Endothelial cell of umbilical vein (primary cell): ENCODE measurements at regions not wholly inside any gene's neighbourhood (a gene's known extent, or its start where the extent isn't known, plus 50 kb on each side); places are given as distances from the start of the nearest gene placed in this dataset.

ENCODE experiments used
- FOS ChIP-seq: IDR thresholded peaks from 2 replicates; pipeline ENCODE4 v1.6.1; 2011; ENCODE audit warnings: mild to moderate bottlenecking, low read length, moderate library complexity, borderline replicate concordance; ENCODE audit not compliant: insufficient read depth
- MYC ChIP-seq: IDR thresholded peaks from one replicate; pipeline ENCODE4 v1.6.1; 2011; ENCODE audit warnings: mild to moderate bottlenecking, low read depth, low read length
- POLR2A ChIP-seq: IDR thresholded peaks from 2 replicates; pipeline ENCODE4 v1.6.1; 2012; ENCODE audit warnings: low read depth, mild to moderate bottlenecking, control low read depth, low read length
- POLR2AphosphoS5 ChIP-seq: IDR thresholded peaks from 2 replicates; pipeline ENCODE4 v1.6.1; 2012; ENCODE audit warnings: low read depth, mild to moderate bottlenecking, control low read depth, low read length, moderate library complexity; ENCODE audit not compliant: insufficient read depth

GRCh38 chr4:181475781-181476507 lies 767.3 kb upstream of the TENM3 start:
- no peak for TF ChIP-seq POLR2AphosphoS5
- TF ChIP-seq POLR2A: no peak
- TF ChIP-seq FOS: no peak
- TF ChIP-seq MYC: no peak
